HEK293 (cell line): ENCODE measurements at regions not wholly inside any gene's neighbourhood (a gene's known extent, or its start where the extent isn't known, plus 50 kb on each side); places are given as distances from the start of the nearest gene placed in this dataset.
"Not testable (repeated sequence)": the region's sequence is repeated elsewhere in the genome, so short reads cannot be mapped to it uniquely, and the experiment has no call there.

Experiments
- CTCF ChIA-PET: fragments of 350-600 bp; formaldehyde crosslinking; extraction: SDS; loops from one replicate; lab custom pipeline; 2021; ENCODE audit warnings: antibody characterized with exemption; lab: Yijun Ruan, JAX
- POLR2A ChIA-PET: fragments of 300-600 bp; formaldehyde crosslinking; extraction: SDS; loops from one replicate; lab custom pipeline; 2020; ENCODE audit warnings: antibody characterized with exemption, inconsistent platforms; lab: Yijun Ruan, JAX
- H3K27ac ChIP-seq: fragments of 200-500 bp; sonication (Bioruptor generic); 2 replicates; pipeline ENCODE4 v1.5.1; 2014; ENCODE audit warnings: low read depth, low read length, control low read depth, inconsistent platforms; ENCODE audit errors: extremely low read depth
- H3K36me3 ChIP-seq, 2 experiments: fragments of 200-500 bp in 1 of 2; sonication (Bioruptor generic) in 1 of 2; 1 replicate in 1 of 2; 2 replicates in 1 of 2; pipeline ENCODE4 v1.5.1; 2014 to 2017; ENCODE audit warnings: inconsistent platforms in 2 of 2, low read length in 2 of 2; ENCODE audit not compliant: control insufficient read depth in 2 of 2, insufficient read depth in 1 of 2
- H3K4me1 ChIP-seq: fragments of 200-500 bp; sonication (Bioruptor generic); 2 replicates; pipeline ENCODE4 v1.5.1; 2014; ENCODE audit warnings: mild to moderate bottlenecking, low read length, inconsistent platforms; ENCODE audit not compliant: control insufficient read depth, insufficient read depth
- H3K4me3 ChIP-seq: 2 replicates; pipeline ENCODE4 v1.5.1; 2011; ENCODE audit warnings: low read depth, mild to moderate bottlenecking, control low read depth, low read length, moderate library complexity
- H3K9me3 ChIP-seq: fragments of 200-500 bp; sonication (Bioruptor generic); 2 replicates; pipeline ENCODE4 v1.5.1; 2014; ENCODE audit warnings: low read depth, low read length, inconsistent platforms; ENCODE audit not compliant: control insufficient read depth, insufficient read depth
- FEZF1 ChIP-seq: fragments of 450-650 bp; formaldehyde crosslinking; IDR thresholded peaks from 2 replicates; pipeline ENCODE4 v1.5.1; 2016; ENCODE audit warnings: missing biosample characterization, missing genetic modification characterization
- SP2 ChIP-seq: fragments of 450-650 bp; formaldehyde crosslinking; IDR thresholded peaks from 2 replicates; pipeline ENCODE4 v1.5.1; 2016; ENCODE audit warnings: missing biosample characterization, missing genetic modification characterization
- TRIM28 ChIP-seq: IDR thresholded peaks from 2 replicates; pipeline ENCODE4 v1.6.1; 2011; ENCODE audit warnings: low read length, control low read depth, borderline replicate concordance
- ZBTB7A ChIP-seq: fragments of 450-650 bp; formaldehyde crosslinking; IDR thresholded peaks from 2 replicates; pipeline ENCODE4 v1.5.1; 2016; ENCODE audit warnings: low read depth, missing biosample characterization, missing genetic modification characterization
- ZBTB8A ChIP-seq: fragments of 450-650 bp; formaldehyde crosslinking; IDR thresholded peaks from 2 replicates; pipeline ENCODE4 v1.5.1; 2016; ENCODE audit warnings: missing biosample characterization, missing genetic modification characterization
- ZNF266 ChIP-seq: fragments of 450-650 bp; formaldehyde crosslinking; IDR thresholded peaks from 2 replicates; pipeline ENCODE4 v1.5.1; 2016; ENCODE audit warnings: missing biosample characterization, missing genetic modification characterization, low read depth
- ZNF394 ChIP-seq: fragments of 450-650 bp; formaldehyde crosslinking; IDR thresholded peaks from 2 replicates; pipeline ENCODE4 v1.5.1; 2016; ENCODE audit warnings: missing biosample characterization, missing genetic modification characterization, mild to moderate bottlenecking, moderate library complexity, borderline replicate concordance
- ZNF426 ChIP-seq: fragments of 450-650 bp; formaldehyde crosslinking; IDR thresholded peaks from 2 replicates; pipeline ENCODE4 v1.5.1; 2017; ENCODE audit warnings: missing biosample characterization, missing genetic modification characterization, mild to moderate bottlenecking, inconsistent platforms, moderate library complexity
- ZNF433 ChIP-seq: fragments of 450-650 bp; formaldehyde crosslinking; IDR thresholded peaks from 2 replicates; pipeline ENCODE4 v1.5.1; 2016; ENCODE audit warnings: missing biosample characterization, missing genetic modification characterization, low read depth
- ZNF510 ChIP-seq: fragments of 450-650 bp; formaldehyde crosslinking; IDR thresholded peaks from 2 replicates; pipeline ENCODE4 v1.5.1; 2018; ENCODE audit warnings: mild to moderate bottlenecking, missing genetic modification characterization, missing biosample characterization; ENCODE audit not compliant: insufficient replicate concordance
- ZNF555 ChIP-seq: fragments of 450-650 bp; formaldehyde crosslinking; conservative IDR thresholded peaks from 2 replicates; pipeline ENCODE4 v1.5.1; 2017; ENCODE audit warnings: missing biosample characterization, mild to moderate bottlenecking, missing genetic modification characterization, inconsistent platforms
- ZNF558 ChIP-seq: fragments of 450-650 bp; formaldehyde crosslinking; IDR thresholded peaks from 2 replicates; pipeline ENCODE4 v1.5.1; 2016; ENCODE audit warnings: missing biosample characterization, missing genetic modification characterization
- ZNF560 ChIP-seq: fragments of 450-650 bp; formaldehyde crosslinking; IDR thresholded peaks from 2 replicates; pipeline ENCODE4 v1.5.1; 2017; ENCODE audit warnings: missing biosample characterization, missing genetic modification characterization, borderline replicate concordance
- ZNF610 ChIP-seq: fragments of 450-650 bp; formaldehyde crosslinking; IDR thresholded peaks from 2 replicates; pipeline ENCODE4 v1.5.1; 2016; ENCODE audit warnings: missing biosample characterization, missing genetic modification characterization, borderline replicate concordance
- ZNF623 ChIP-seq: fragments of 450-650 bp; formaldehyde crosslinking; IDR thresholded peaks from 2 replicates; pipeline ENCODE4 v1.5.1; 2016; ENCODE audit warnings: missing biosample characterization, missing genetic modification characterization
- ZNF629 ChIP-seq: fragments of 450-650 bp; formaldehyde crosslinking; IDR thresholded peaks from 2 replicates; pipeline ENCODE4 v1.5.1; 2017; ENCODE audit warnings: missing biosample characterization, missing genetic modification characterization
- ZNF664 ChIP-seq: fragments of 450-650 bp; formaldehyde crosslinking; IDR thresholded peaks from 2 replicates; pipeline ENCODE4 v1.5.1; 2016; ENCODE audit warnings: missing biosample characterization, missing genetic modification characterization
- TF ChIP-seq, protein P1 (sequence below): fragments of 450-650 bp; formaldehyde crosslinking; IDR thresholded peaks from 2 replicates; pipeline ENCODE4 v1.5.1; 2017; ENCODE audit warnings: missing biosample characterization, missing genetic modification characterization
- TF ChIP-seq, protein P2 (sequence below): fragments of 450-650 bp; formaldehyde crosslinking; IDR thresholded peaks from 2 replicates; pipeline ENCODE4 v1.5.1; 2016; ENCODE audit warnings: missing biosample characterization, missing genetic modification characterization
- TF ChIP-seq, protein P3 (sequence below): fragments of 450-650 bp; formaldehyde crosslinking; conservative IDR thresholded peaks from 2 replicates; pipeline ENCODE4 v1.5.1; 2016; ENCODE audit warnings: low read depth, missing biosample characterization, missing genetic modification characterization
- TF ChIP-seq, protein P4 (sequence below): fragments of 450-650 bp; formaldehyde crosslinking; conservative IDR thresholded peaks from 2 replicates; pipeline ENCODE4 v1.5.1; 2016; ENCODE audit warnings: low read depth, missing biosample characterization, missing genetic modification characterization

DNA sequence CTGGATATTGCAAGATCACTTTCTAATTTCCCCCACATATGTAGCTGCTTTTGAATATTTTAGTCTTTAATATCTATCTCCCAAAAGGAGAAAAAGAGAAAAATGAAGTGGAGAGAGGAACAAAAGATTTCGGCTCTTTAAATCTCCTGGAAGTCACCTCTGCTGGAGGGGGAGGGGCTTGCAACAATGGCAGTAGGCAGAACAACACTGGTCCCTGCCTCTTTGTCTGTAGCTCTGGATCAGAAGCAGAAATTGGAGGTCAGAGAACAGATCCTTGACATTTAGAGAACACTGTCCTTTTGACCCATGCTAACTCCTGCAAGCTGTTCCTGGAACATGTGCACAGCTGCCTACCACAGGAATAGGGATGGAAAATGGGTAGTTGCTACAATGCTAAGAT lies 86.7 kb upstream of the GPR12 start:
- Histone ChIP-seq H3K27ac (no peak overlapping the region), H3K9me3 (no peaks in the 10 kb centered on the region), H3K4me3 (no peak overlapping the region)
- CTCF ChIA-PET = no interaction called here
- TF ChIP-seq ZNF610 (tag by site-specific recombination) (no peak), FEZF1 (tag by site-specific recombination) (no peak), ZBTB7A (tag by site-specific recombination) (no peak), ZNF558 (tag by site-specific recombination) (no peak), SP2 (tag by site-specific recombination) (no peak), TRIM28 (no peak)
- TF ChIP-seq, protein P1, sequence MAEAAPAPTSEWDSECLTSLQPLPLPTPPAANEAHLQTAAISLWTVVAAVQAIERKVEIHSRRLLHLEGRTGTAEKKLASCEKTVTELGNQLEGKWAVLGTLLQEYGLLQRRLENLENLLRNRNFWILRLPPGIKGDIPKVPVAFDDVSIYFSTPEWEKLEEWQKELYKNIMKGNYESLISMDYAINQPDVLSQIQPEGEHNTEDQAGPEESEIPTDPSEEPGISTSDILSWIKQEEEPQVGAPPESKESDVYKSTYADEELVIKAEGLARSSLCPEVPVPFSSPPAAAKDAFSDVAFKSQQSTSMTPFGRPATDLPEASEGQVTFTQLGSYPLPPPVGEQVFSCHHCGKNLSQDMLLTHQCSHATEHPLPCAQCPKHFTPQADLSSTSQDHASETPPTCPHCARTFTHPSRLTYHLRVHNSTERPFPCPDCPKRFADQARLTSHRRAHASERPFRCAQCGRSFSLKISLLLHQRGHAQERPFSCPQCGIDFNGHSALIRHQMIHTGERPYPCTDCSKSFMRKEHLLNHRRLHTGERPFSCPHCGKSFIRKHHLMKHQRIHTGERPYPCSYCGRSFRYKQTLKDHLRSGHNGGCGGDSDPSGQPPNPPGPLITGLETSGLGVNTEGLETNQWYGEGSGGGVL (tag by site-specific recombination) = no peak
- TF ChIP-seq, protein P2, sequence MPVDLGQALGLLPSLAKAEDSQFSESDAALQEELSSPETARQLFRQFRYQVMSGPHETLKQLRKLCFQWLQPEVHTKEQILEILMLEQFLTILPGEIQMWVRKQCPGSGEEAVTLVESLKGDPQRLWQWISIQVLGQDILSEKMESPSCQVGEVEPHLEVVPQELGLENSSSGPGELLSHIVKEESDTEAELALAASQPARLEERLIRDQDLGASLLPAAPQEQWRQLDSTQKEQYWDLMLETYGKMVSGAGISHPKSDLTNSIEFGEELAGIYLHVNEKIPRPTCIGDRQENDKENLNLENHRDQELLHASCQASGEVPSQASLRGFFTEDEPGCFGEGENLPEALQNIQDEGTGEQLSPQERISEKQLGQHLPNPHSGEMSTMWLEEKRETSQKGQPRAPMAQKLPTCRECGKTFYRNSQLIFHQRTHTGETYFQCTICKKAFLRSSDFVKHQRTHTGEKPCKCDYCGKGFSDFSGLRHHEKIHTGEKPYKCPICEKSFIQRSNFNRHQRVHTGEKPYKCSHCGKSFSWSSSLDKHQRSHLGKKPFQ (tag by site-specific recombination) = no peak
- TF ChIP-seq, all 188 proteins: peak for 0
- Histone ChIP-seq H3K4me1 (no peaks in the 10 kb centered on the region), H3K36me3 (no peaks in the 10 kb centered on the region)
- POLR2A ChIA-PET = no interaction called here

DNA sequence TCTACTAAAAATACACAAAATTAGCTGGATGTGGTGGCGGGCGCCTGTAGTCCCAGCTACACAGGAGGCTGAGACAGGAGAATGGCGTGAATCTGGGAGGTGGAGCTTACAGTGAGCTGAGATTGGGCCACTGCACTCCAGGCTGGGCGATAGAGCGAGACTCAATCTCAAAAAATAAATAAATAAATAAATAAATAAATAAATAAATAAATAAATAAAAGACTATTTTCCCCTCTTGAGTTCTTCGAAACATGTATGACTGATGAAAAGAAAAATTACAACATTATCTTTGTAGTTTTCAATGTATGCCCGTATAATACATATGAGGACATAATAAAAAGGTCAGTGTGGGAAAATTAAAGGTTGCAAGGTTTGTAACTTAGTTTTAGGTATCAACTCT lies 84.5 kb upstream of the GPR12 start:
- H3K4me3 ChIP-seq, H3K36me3 ChIP-seq, POLR2A ChIA-PET, H3K4me1 ChIP-seq, H3K27ac ChIP-seq, H3K9me3 ChIP-seq: not testable (repeated sequence)
- CTCF ChIA-PET = interaction anchor here (0.6 kb wide), 2 partner anchors 13 to 37 kb away, joined by 3 to 5 read pairs; no protein-coding TSS in a partner anchor
- TF ChIP-seq ZNF555 (tag by site-specific recombination) (peak; percentile 65), ZBTB8A (peak; percentile 37; the same call in 1 of the 2 replicates), ZNF394 (peak; percentile 85; the same call in 1 of the 2 replicates), ZNF623 (tag by site-specific recombination) (peak; percentile 51; the same call in 1 of the 2 replicates), ZNF629 (tag by site-specific recombination) (0 out of 2 replicates have a peak, but pooled peaks have one; percentile 13), ZNF664 (0 out of 2 replicates have a peak, but pooled peaks have one; percentile 39), ZNF266 (peak; percentile 32; the same call in 1 of the 2 replicates), ZNF426 (tag by site-specific recombination) (peak; percentile 71), ZNF560 (tag by site-specific recombination) (0 out of 2 replicates have a peak, but pooled peaks have one; percentile 56), ZNF510 (peak; percentile 31), ZNF433 (tag by site-specific recombination) (peak; percentile 29; the same call in 1 of the 2 replicates)
- TF ChIP-seq, protein P3, sequence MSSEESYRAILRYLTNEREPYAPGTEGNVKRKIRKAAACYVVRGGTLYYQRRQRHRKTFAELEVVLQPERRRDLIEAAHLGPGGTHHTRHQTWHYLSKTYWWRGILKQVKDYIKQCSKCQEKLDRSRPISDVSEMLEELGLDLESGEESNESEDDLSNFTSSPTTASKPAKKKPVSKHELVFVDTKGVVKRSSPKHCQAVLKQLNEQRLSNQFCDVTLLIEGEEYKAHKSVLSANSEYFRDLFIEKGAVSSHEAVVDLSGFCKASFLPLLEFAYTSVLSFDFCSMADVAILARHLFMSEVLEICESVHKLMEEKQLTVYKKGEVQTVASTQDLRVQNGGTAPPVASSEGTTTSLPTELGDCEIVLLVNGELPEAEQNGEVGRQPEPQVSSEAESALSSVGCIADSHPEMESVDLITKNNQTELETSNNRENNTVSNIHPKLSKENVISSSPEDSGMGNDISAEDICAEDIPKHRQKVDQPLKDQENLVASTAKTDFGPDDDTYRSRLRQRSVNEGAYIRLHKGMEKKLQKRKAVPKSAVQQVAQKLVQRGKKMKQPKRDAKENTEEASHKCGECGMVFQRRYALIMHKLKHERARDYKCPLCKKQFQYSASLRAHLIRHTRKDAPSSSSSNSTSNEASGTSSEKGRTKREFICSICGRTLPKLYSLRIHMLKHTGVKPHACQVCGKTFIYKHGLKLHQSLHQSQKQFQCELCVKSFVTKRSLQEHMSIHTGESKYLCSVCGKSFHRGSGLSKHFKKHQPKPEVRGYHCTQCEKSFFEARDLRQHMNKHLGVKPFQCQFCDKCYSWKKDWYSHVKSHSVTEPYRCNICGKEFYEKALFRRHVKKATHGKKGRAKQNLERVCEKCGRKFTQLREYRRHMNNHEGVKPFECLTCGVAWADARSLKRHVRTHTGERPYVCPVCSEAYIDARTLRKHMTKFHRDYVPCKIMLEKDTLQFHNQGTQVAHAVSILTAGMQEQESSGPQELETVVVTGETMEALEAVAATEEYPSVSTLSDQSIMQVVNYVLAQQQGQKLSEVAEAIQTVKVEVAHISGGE = peak; percentile 60; the same call in 1 of the 2 replicates
- TF ChIP-seq, protein P4, sequence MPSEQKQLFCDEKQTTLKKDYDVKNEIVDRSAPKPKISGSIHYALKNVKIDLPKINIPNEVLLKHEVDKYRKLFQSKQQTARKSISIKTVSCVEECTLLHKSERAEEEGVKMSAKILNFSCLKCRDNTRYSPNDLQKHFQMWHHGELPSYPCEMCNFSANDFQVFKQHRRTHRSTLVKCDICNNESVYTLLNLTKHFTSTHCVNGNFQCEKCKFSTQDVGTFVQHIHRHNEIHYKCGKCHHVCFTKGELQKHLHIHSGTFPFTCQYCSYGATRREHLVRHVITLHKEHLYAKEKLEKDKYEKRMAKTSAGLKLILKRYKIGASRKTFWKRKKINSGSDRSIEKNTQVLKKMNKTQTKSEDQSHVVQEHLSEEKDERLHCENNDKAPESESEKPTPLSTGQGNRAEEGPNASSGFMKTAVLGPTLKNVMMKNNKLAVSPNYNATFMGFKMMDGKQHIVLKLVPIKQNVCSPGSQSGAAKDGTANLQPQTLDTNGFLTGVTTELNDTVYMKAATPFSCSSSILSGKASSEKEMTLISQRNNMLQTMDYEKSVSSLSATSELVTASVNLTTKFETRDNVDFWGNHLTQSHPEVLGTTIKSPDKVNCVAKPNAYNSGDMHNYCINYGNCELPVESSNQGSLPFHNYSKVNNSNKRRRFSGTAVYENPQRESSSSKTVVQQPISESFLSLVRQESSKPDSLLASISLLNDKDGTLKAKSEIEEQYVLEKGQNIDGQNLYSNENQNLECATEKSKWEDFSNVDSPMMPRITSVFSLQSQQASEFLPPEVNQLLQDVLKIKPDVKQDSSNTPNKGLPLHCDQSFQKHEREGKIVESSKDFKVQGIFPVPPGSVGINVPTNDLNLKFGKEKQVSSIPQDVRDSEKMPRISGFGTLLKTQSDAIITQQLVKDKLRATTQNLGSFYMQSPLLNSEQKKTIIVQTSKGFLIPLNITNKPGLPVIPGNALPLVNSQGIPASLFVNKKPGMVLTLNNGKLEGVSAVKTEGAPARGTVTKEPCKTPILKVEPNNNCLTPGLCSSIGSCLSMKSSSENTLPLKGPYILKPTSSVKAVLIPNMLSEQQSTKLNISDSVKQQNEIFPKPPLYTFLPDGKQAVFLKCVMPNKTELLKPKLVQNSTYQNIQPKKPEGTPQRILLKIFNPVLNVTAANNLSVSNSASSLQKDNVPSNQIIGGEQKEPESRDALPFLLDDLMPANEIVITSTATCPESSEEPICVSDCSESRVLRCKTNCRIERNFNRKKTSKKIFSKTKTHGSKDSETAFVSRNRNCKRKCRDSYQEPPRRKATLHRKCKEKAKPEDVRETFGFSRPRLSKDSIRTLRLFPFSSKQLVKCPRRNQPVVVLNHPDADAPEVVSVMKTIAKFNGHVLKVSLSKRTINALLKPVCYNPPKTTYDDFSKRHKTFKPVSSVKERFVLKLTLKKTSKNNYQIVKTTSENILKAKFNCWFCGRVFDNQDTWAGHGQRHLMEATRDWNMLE (tag by site-specific recombination) = peak; percentile 65
